H9 (cell line): ENCODE measurements at regions not wholly inside any gene's neighbourhood (a gene's known extent, or its start where the extent isn't known, plus 50 kb on each side); places are given as distances from the start of the nearest gene placed in this dataset.

Source experiments
- DNase-seq: peaks from one replicate; pipeline ENCODE4 v3.0.0-alpha.2; 2017
- H2AFZ ChIP-seq: one replicate; pipeline ENCODE4 v1.6.1; 2013; ENCODE audit warnings: mild to moderate bottlenecking, low read length, control low read depth, moderate library complexity
- H2AK5ac ChIP-seq: 2 replicates; pipeline ENCODE4 v1.6.1; 2013; ENCODE audit warnings: low read length, control low read depth, mixed read lengths; ENCODE audit not compliant: insufficient read length
- H2BK120ac ChIP-seq: one replicate; pipeline ENCODE4 v1.6.1; 2013; ENCODE audit warnings: low read depth, mild to moderate bottlenecking, low read length, control low read depth, inconsistent platforms; ENCODE audit not compliant: poor library complexity, severe bottlenecking
- H2BK12ac ChIP-seq: 2 replicates; pipeline ENCODE4 v1.6.1; 2013; ENCODE audit warnings: low read length, control low read depth, mixed read lengths, low read depth; ENCODE audit not compliant: insufficient read length
- H2BK15ac ChIP-seq: 2 replicates; pipeline ENCODE4 v1.6.1; 2013; ENCODE audit warnings: low read depth, low read length, control low read depth
- H2BK20ac ChIP-seq: one replicate; pipeline ENCODE4 v1.6.1; 2013; ENCODE audit warnings: low read depth, mild to moderate bottlenecking, low read length, control low read depth, inconsistent platforms; ENCODE audit not compliant: poor library complexity, severe bottlenecking
- H2BK5ac ChIP-seq: 2 replicates; pipeline ENCODE4 v1.6.1; 2013; ENCODE audit warnings: low read length, control low read depth, mixed read lengths; ENCODE audit not compliant: insufficient read length
- H3K14ac ChIP-seq: 2 replicates; pipeline ENCODE4 v1.6.1; 2013; ENCODE audit warnings: low read length, control low read depth; ENCODE audit not compliant: insufficient read depth
- H3K18ac ChIP-seq: 2 replicates; pipeline ENCODE4 v1.6.1; 2013; ENCODE audit warnings: low read depth, mild to moderate bottlenecking, mixed read lengths, low read length, control low read depth; ENCODE audit not compliant: insufficient read length
- H3K23ac ChIP-seq: 2 replicates; pipeline ENCODE4 v1.6.1; 2013; ENCODE audit warnings: low read length, control low read depth, mixed read lengths, low read depth; ENCODE audit not compliant: insufficient read length
- H3K23me2 ChIP-seq: 2 replicates; pipeline ENCODE4 v1.6.1; 2013; ENCODE audit warnings: low read depth, mild to moderate bottlenecking, mixed read lengths, low read length, control low read depth; ENCODE audit not compliant: insufficient read length, poor library complexity, severe bottlenecking
- H3K27ac ChIP-seq: 2 replicates; pipeline ENCODE4 v1.5.1; 2013; ENCODE audit warnings: low read length, control low read depth, mixed read lengths, low read depth; ENCODE audit not compliant: insufficient read length
- H3K27me3 ChIP-seq: 2 replicates; pipeline ENCODE4 v1.6.1; 2013; ENCODE audit warnings: low read length, control low read depth, inconsistent platforms; ENCODE audit not compliant: insufficient read depth
- H3K4ac ChIP-seq: 2 replicates; pipeline ENCODE4 v1.6.1; 2013; ENCODE audit warnings: low read depth, mild to moderate bottlenecking, control low read depth, inconsistent platforms, low read length, moderate library complexity
- H3K4me1 ChIP-seq: 2 replicates; pipeline ENCODE4 v1.6.1; 2013; ENCODE audit warnings: low read length, control low read depth, inconsistent platforms; ENCODE audit not compliant: insufficient read depth
- H3K4me2 ChIP-seq: 2 replicates; pipeline ENCODE4 v1.6.1; 2013; ENCODE audit warnings: low read length, control low read depth, mixed read lengths; ENCODE audit not compliant: insufficient read length, insufficient read depth
- H3K56ac ChIP-seq: 2 replicates; pipeline ENCODE4 v1.6.1; 2013; ENCODE audit warnings: low read depth, mild to moderate bottlenecking, mixed read lengths, low read length, control low read depth; ENCODE audit not compliant: insufficient read length
- H3K79me1 ChIP-seq: 2 replicates; pipeline ENCODE4 v1.6.1; 2013; ENCODE audit warnings: low read depth, mild to moderate bottlenecking, moderate library complexity, low read length, control low read depth, inconsistent platforms; ENCODE audit not compliant: insufficient read depth, poor library complexity, severe bottlenecking
- H3K79me2 ChIP-seq: 2 replicates; pipeline ENCODE4 v1.6.1; 2013; ENCODE audit warnings: low read length, control low read depth, inconsistent platforms; ENCODE audit not compliant: insufficient read depth
- H3K9ac ChIP-seq: 2 replicates; pipeline ENCODE4 v1.6.1; 2013; ENCODE audit warnings: low read length, control low read depth, mixed read lengths; ENCODE audit not compliant: insufficient read length; ENCODE audit errors: extremely low read depth
- H3K9me3 ChIP-seq: one replicate; pipeline ENCODE4 v1.6.1; 2013; ENCODE audit warnings: low read depth, low read length, inconsistent platforms; ENCODE audit not compliant: control insufficient read depth
- H3T11ph ChIP-seq: one replicate; pipeline ENCODE4 v1.6.1; 2013; ENCODE audit warnings: mild to moderate bottlenecking, low read length, control low read depth, inconsistent platforms
- H4K20me1 ChIP-seq: one replicate; pipeline ENCODE4 v1.6.1; 2013; ENCODE audit not compliant: control insufficient read depth, insufficient read length, insufficient read depth
- H4K5ac ChIP-seq: 2 replicates; pipeline ENCODE4 v1.6.1; 2013; ENCODE audit warnings: low read depth, mild to moderate bottlenecking, mixed read lengths, low read length, control low read depth; ENCODE audit not compliant: insufficient read length
- H4K8ac ChIP-seq: replicated peaks from 2 replicates; pipeline ENCODE4 v1.6.1; 2013; ENCODE audit warnings: low read length, control low read depth, mixed read lengths, low read depth; ENCODE audit not compliant: insufficient read length
- H4K91ac ChIP-seq: 2 replicates; pipeline ENCODE4 v1.6.1; 2013; ENCODE audit warnings: low read depth, mild to moderate bottlenecking, moderate library complexity, mixed read lengths, low read length, control low read depth; ENCODE audit not compliant: insufficient read length
- H3K27ac Mint-ChIP-seq, 3 experiments: 2 replicates in 2 of 3; 3 replicates in 1 of 3; pipeline ENCODE4 v1.8.0; 2020 to 2021; ENCODE audit warnings: mixed read lengths in 3 of 3, mild to moderate bottlenecking in 1 of 3, moderate library complexity in 1 of 3
- H3K27me3 Mint-ChIP-seq: 2 replicates; pipeline ENCODE4 v1.8.0; 2021; ENCODE audit warnings: low read depth, mild to moderate bottlenecking, moderate library complexity, mixed read lengths
- H3K36me3 Mint-ChIP-seq, 3 experiments: 2 replicates in 2 of 3; 3 replicates in 1 of 3; pipeline ENCODE4 v1.8.0; 2020 to 2021; ENCODE audit warnings: low read depth in 3 of 3, mixed read lengths in 3 of 3; ENCODE audit not compliant: insufficient read depth in 1 of 3
- H3K4me1 Mint-ChIP-seq, 2 experiments: 2 replicates each; pipeline ENCODE4 v1.8.0; 2020; ENCODE audit warnings: mixed read lengths in 2 of 2
- H3K4me3 Mint-ChIP-seq, 2 experiments: 2 replicates in 1 of 2; 3 replicates in 1 of 2; pipeline ENCODE4 v1.8.0; 2020 to 2021; ENCODE audit warnings: mild to moderate bottlenecking in 2 of 2, mixed read lengths in 2 of 2, moderate library complexity in 1 of 2
- H3K9me3 Mint-ChIP-seq, 2 experiments: 2 replicates in 1 of 2; 3 replicates in 1 of 2; pipeline ENCODE4 v1.8.0; 2020; ENCODE audit warnings: mild to moderate bottlenecking in 2 of 2, mixed read lengths in 2 of 2, moderate library complexity in 1 of 2
- CTCF ChIP-seq: fragments of 200-600 bp; sonication (generic); conservative IDR thresholded peaks from 3 replicates; pipeline ENCODE4 v1.8.0; 2021; ENCODE audit warnings: antibody characterized with exemption, mild to moderate bottlenecking
- WGBS: extraction: QIAGEN DNeasy Blood & Tissue Kit; methylation state at CpG from one replicate; pipeline ENCODE4 v1.1.7; 2013; ENCODE audit warnings: missing lambda C conversion rate, low lambda C conversion rate, mixed read lengths; ENCODE audit not compliant: insufficient read length; ENCODE audit errors: extremely low coverage; 5-methylcytosine and 5-hydroxymethylcytosine counted together

- Histone ChIP-seq H2BK120ac (no peak overlapping the region), H3T11ph (no peak overlapping the region), H3K9me3 (peaks cover 1% of the 10 kb centered on the region), H3K4me1 (peaks cover 8% of the 10 kb centered on the region; the same call in 1 of the 2 replicates), H3K23me2 (no peaks in the 10 kb centered on the region), H2BK15ac (no peak overlapping the region), H3K18ac (no peak overlapping the region), H2BK5ac (no peak overlapping the region), H3K14ac (no peak overlapping the region), H3K9ac (no peak overlapping the region), H3K23ac (no peak overlapping the region), H3K27me3 (no peaks in the 10 kb centered on the region), H4K5ac (no peak overlapping the region), H3K79me2 (no peaks in the 10 kb centered on the region), H2BK12ac (no peak overlapping the region), H2BK20ac (no peak overlapping the region), H3K4ac (no peak overlapping the region), H4K91ac (no peak overlapping the region), H2AFZ (no peak overlapping the region), H3K27ac (no peak overlapping the region), H4K8ac (no peak overlapping the region), H3K79me1 (no peaks in the 10 kb centered on the region), H2AK5ac (no peak overlapping the region), H4K20me1 (no peaks in the 10 kb centered on the region), H3K4me2 (no peak overlapping the region), H3K56ac (no peak overlapping the region)
- H3K27me3 Mint-ChIP-seq: no peaks in the 10 kb centered on the region
- H3K27ac Mint-ChIP-seq: no peak overlapping the region
- H3K9me3 Mint-ChIP-seq: peaks cover 4 to 7% of the 10 kb centered on the region in 2 experiments
- DNase-seq: no peak
- H3K4me1 Mint-ChIP-seq: peaks cover 42 to 46% of the 10 kb centered on the region in 2 experiments
- WGBS: no CpG with 5 or more reads among the region's 7 CpGs
- peaks cover 6 to 15% (median 6%) of the 10 kb centered on the region in 3 experiments; a peak in 6 of 7 replicates for H3K36me3 Mint-ChIP-seq
- H3K4me3 Mint-ChIP-seq: no peak overlapping the region
- TF ChIP-seq CTCF: no peak
Observed at GRCh38 chr17:43341715-43342588, 56.8 kb upstream of the ARL4D start.
